ENCODE measurements at regions not wholly inside any gene's neighbourhood (a gene's known extent, or its start where the extent isn't known, plus 50 kb on each side); places are given as distances from the start of the nearest gene placed in this dataset.
"Not testable (repeated sequence)": the region's sequence is repeated elsewhere in the genome, so short reads cannot be mapped to it uniquely, and the experiment has no call there.

DNA sequence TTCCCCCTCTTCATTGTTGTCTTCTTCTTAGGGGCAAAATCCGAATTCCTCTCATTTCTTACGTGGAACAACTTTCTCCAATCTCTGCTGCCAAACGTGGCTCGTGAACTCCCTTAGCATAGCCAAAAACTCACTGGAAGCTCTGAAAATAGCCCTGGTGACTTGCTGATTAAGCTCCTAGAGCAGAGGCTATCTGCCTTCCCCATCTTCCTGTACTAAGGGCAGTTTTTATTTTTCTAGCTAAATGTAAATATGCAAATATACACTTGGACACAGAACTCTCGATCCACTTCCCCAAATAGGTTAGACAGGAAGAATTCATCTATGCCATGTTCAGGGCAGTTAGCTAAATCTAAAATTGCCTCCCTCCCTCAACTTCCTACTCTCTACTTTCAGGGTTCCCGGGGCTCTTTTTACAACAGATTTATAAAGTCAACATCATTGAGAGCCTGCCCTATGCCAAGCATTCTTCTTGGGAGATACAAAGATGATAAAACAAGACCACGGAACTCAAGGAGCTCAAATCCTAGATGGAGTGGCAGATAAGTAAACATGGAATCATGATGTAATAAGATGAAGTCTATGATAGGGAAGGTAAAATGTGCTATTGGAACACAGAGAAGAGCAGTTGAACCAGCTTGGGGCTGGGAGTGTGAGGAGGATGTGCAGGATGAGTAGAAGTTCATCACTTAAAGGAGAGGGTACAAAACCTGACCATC lies 59.4 kb upstream of the FMOD start:
- Histone ChIP-seq H3K4me1 (ENCODE audit: control insufficient read depth in 3 of 3, insufficient read depth in 3 of 3, low read length in 3 of 3) (peaks cover 11 to 23% (median 14%) of the 10 kb centered on the region in 3 donors), H3K36me3 (ENCODE audit: control insufficient read depth in 3 of 3, insufficient read depth in 3 of 3, low read length in 3 of 3) (no peaks in the 10 kb centered on the region), H3K9me3 (ENCODE audit: control insufficient read depth in 3 of 3, low read length in 3 of 3) (no peaks in the 10 kb centered on the region), H3K9ac (ENCODE audit: low read depth in 1 of 3, low read length in 3 of 3) (peak overlapping the region in 1 of 3 donors; percentile 24), H3K27ac (ENCODE audit: low read depth, low read length) (no peak overlapping the region), H3K4me3 (ENCODE audit: low read length in 3 of 3) (no peak overlapping the region), H3K27me3 (ENCODE audit: control insufficient read depth in 3 of 3, insufficient read depth in 3 of 3, low read length in 3 of 3) (peaks cover 0 to 3% (median 0%) of the 10 kb centered on the region in 3 donors)

DNA sequence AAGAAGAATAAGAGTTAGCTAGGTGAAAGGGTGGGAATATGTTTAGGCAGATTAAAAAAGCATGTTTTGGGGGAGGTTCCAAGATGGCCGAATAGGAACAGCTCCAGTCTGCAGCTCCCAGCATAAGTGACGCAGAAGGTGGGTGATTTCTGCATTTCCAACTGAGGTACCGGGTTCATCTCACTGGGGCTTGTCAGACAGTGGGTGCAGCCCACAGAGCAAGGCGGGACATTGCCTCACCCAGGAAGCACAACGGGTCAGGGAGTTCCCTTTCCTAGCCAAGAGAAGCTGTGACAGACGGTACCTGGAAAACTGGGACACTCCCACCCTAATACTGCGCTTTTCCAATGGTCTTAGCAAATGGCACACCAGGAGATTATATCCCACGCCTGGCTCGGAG lies 60.5 kb upstream of the FMOD start:
- not testable (repeated sequence) for H3K27me3 ChIP-seq (ENCODE audit: control insufficient read depth in 3 of 3, insufficient read depth in 3 of 3, low read length in 3 of 3); H3K9ac ChIP-seq (ENCODE audit: low read depth in 1 of 3, low read length in 3 of 3); H3K4me3 ChIP-seq (ENCODE audit: low read length in 3 of 3); H3K27ac ChIP-seq (ENCODE audit: low read depth, low read length); H3K36me3 ChIP-seq (ENCODE audit: control insufficient read depth in 3 of 3, insufficient read depth in 3 of 3, low read length in 3 of 3); H3K9me3 ChIP-seq (ENCODE audit: control insufficient read depth in 3 of 3, low read length in 3 of 3)
- H3K4me1 ChIP-seq (ENCODE audit: control insufficient read depth in 3 of 3, insufficient read depth in 3 of 3, low read length in 3 of 3): peaks cover 11 to 17% (median 14%) of the 10 kb centered on the region in 3 donors

DNA sequence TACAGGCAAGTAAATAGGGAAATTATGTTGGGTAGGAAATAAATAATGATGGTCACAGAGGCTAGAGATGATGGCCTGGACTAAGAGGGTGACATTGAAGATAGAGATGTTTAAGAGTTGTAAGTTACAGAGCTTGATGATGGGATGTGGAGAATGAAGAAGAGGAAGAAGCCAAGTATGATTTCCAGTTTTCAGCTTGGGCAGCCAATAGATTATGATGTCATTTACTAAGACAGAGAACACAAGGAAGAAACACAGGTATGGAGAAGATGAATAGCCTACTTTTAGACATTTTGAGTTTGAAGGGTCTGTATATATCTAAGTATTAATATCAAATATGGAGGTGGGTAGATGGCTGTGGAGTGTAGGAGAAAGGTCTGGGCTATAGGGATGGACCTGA lies 56.0 kb upstream of the PRELP start:
- Histone ChIP-seq H3K27me3 (ENCODE audit: control insufficient read depth in 3 of 3, insufficient read depth in 3 of 3, low read length in 3 of 3) (no peaks in the 10 kb centered on the region), H3K27ac (ENCODE audit: low read depth, low read length) (no peak overlapping the region), H3K36me3 (ENCODE audit: control insufficient read depth in 3 of 3, insufficient read depth in 3 of 3, low read length in 3 of 3) (no peaks in the 10 kb centered on the region), H3K9me3 (ENCODE audit: control insufficient read depth in 3 of 3, low read length in 3 of 3) (no peaks in the 10 kb centered on the region), H3K4me3 (ENCODE audit: low read length in 3 of 3) (no peak overlapping the region), H3K4me1 (ENCODE audit: control insufficient read depth in 3 of 3, insufficient read depth in 3 of 3, low read length in 3 of 3) (no peaks in the 10 kb centered on the region), H3K9ac (ENCODE audit: low read depth in 1 of 3, low read length in 3 of 3) (no peak overlapping the region)

DNA sequence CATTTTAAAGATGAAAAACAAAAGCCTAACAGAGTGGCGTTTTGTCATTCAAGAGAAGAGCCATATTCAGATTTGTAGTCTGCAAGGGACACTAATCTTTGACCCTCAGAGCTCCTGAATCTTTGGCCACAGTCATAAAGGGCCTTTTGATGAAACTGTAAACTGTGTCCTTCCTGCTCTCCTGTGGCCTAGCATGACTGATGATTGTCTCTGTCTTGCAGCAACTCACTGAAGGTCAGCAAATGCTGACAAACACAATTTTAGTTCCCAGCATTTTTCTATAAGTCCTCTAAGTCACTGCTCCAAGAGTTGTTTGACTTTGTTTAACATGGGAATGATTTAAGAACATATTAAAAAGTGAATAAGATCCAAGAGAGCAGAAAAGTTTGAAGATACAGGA lies 55.3 kb upstream of the PRELP start:
- no peak overlapping the region for H3K4me3 ChIP-seq (ENCODE audit: low read length in 3 of 3)
- H3K9me3 ChIP-seq (ENCODE audit: control insufficient read depth in 3 of 3, low read length in 3 of 3): no peaks in the 10 kb centered on the region
- H3K9ac ChIP-seq (ENCODE audit: low read depth in 1 of 3, low read length in 3 of 3): no peak overlapping the region
- H3K36me3 ChIP-seq (ENCODE audit: control insufficient read depth in 3 of 3, insufficient read depth in 3 of 3, low read length in 3 of 3): no peaks in the 10 kb centered on the region
- H3K4me1 ChIP-seq (ENCODE audit: control insufficient read depth in 3 of 3, insufficient read depth in 3 of 3, low read length in 3 of 3): no peaks in the 10 kb centered on the region
- H3K27ac ChIP-seq (ENCODE audit: low read depth, low read length): no peak overlapping the region
- H3K27me3 ChIP-seq (ENCODE audit: control insufficient read depth in 3 of 3, insufficient read depth in 3 of 3, low read length in 3 of 3): peaks cover 0 to 5% (median 4%) of the 10 kb centered on the region in 3 donors

DNA sequence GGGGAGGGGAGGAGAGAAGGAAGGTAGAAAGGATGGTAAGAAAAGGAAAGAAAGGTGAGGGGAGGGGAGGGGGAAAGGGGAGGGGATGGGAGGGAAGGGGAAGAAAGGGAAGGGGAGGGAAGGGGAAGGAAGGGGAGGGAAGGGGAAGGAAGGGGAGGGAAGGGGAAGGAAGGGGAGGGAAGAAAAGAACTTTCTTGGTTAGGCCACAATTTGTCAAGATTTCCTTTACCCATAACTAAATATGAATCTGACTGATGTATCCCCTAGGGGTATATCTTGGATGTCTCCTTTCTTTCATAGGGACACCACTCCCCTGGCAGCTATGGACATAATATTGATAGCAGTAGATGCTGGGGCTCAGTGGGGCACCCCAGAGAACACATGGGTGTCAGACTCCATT lies 54.4 kb upstream of the PRELP start:
- no peak overlapping the region for H3K4me3 ChIP-seq (ENCODE audit: low read length in 3 of 3)
- no peaks in the 10 kb centered on the region for H3K4me1 ChIP-seq (ENCODE audit: control insufficient read depth in 3 of 3, insufficient read depth in 3 of 3, low read length in 3 of 3)
- H3K36me3 ChIP-seq (ENCODE audit: control insufficient read depth in 3 of 3, insufficient read depth in 3 of 3, low read length in 3 of 3): no peaks in the 10 kb centered on the region
- H3K9me3 ChIP-seq (ENCODE audit: control insufficient read depth in 3 of 3, low read length in 3 of 3): no peaks in the 10 kb centered on the region
- no peak overlapping the region for H3K9ac ChIP-seq (ENCODE audit: low read depth in 1 of 3, low read length in 3 of 3)
- H3K27me3 ChIP-seq (ENCODE audit: control insufficient read depth in 3 of 3, insufficient read depth in 3 of 3, low read length in 3 of 3): peaks cover under 1 to 10% (median 8%) of the 10 kb centered on the region in 3 donors
- no peak overlapping the region for H3K27ac ChIP-seq (ENCODE audit: low read depth, low read length)

DNA sequence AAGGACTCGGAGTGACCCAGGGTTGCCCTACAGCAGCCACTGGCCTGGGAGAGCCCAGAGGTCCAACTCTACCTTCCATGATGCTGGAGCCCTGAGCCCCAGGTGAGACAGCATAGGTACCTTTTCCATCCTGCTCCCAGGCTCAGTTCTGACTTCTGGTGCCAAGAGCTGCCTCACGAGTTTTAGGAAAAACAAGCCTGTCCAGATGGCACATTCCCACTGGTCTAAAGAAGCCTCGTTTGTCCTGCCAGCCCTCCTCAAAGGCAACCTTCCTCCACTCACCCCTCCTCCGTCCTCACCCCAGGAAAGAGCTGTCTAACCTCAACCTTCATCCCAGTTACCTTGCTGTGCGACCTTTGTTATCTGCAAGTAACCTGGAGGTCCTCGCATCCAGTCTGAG lies 53.5 kb upstream of the PRELP start:
- H3K9me3 ChIP-seq (ENCODE audit: control insufficient read depth in 3 of 3, low read length in 3 of 3): no peaks in the 10 kb centered on the region
- no peak overlapping the region for H3K9ac ChIP-seq (ENCODE audit: low read depth in 1 of 3, low read length in 3 of 3)
- no peaks in the 10 kb centered on the region for H3K4me1 ChIP-seq (ENCODE audit: control insufficient read depth in 3 of 3, insufficient read depth in 3 of 3, low read length in 3 of 3)
- H3K4me3 ChIP-seq (ENCODE audit: low read length in 3 of 3): no peak overlapping the region
- H3K27ac ChIP-seq (ENCODE audit: low read depth, low read length): no peak overlapping the region
- no peaks in the 10 kb centered on the region for H3K36me3 ChIP-seq (ENCODE audit: control insufficient read depth in 3 of 3, insufficient read depth in 3 of 3, low read length in 3 of 3)
- peaks cover 3 to 16% (median 12%) of the 10 kb centered on the region in 3 donors for H3K27me3 ChIP-seq (ENCODE audit: control insufficient read depth in 3 of 3, insufficient read depth in 3 of 3, low read length in 3 of 3)

DNA sequence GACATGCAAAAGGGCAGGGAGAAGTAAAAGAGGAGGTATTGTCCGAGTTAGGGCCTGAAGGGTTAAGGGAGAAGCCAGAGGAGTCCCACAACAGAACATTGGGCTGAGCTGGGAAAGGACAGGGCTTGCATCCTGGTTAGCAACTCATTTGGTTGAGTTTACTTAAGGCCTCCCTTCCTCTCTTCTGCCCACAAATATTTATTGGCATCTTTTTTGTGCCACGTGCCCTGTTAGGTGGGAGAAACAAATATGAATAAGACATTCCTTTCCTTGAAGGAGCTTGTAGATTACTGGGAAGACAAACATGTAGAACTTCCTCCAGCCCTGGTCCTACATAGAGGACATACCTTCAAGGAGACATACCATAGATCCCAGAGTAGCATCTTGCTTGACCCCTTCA lies 53.0 kb upstream of the PRELP start:
- no peaks in the 10 kb centered on the region for H3K36me3 ChIP-seq (ENCODE audit: control insufficient read depth in 3 of 3, insufficient read depth in 3 of 3, low read length in 3 of 3)
- no peak overlapping the region for H3K9ac ChIP-seq (ENCODE audit: low read depth in 1 of 3, low read length in 3 of 3)
- H3K9me3 ChIP-seq (ENCODE audit: control insufficient read depth in 3 of 3, low read length in 3 of 3): no peaks in the 10 kb centered on the region
- H3K27me3 ChIP-seq (ENCODE audit: control insufficient read depth in 3 of 3, insufficient read depth in 3 of 3, low read length in 3 of 3): peaks cover 3 to 16% (median 16%) of the 10 kb centered on the region in 3 donors
- H3K4me3 ChIP-seq (ENCODE audit: low read length in 3 of 3): no peak overlapping the region
- H3K27ac ChIP-seq (ENCODE audit: low read depth, low read length): no peak overlapping the region
- H3K4me1 ChIP-seq (ENCODE audit: control insufficient read depth in 3 of 3, insufficient read depth in 3 of 3, low read length in 3 of 3): no peaks in the 10 kb centered on the region

DNA sequence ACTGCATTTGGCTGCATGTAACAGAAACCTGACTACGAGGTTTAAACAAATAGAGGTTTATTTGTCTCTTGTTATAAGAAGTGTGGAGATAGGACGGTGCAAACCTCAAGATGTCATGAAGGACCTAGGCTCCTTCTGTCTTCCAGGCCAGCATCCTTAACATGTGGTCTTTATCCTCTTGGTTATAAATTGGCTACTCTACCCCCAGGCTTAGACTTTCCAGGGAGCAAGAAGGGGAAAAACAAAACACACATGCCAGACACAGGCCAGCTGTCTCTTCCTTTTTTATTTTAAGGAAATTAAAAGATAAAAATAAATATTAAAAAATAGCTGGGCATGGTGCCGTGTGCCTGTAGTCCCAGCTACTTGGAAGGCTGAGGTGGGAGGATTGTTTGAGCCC lies 51.3 kb upstream of the PRELP start:
- Histone ChIP-seq H3K4me1 (ENCODE audit: control insufficient read depth in 3 of 3, insufficient read depth in 3 of 3, low read length in 3 of 3) (no peaks in the 10 kb centered on the region), H3K9me3 (ENCODE audit: control insufficient read depth in 3 of 3, low read length in 3 of 3) (no peaks in the 10 kb centered on the region), H3K27ac (ENCODE audit: low read depth, low read length) (no peak overlapping the region), H3K9ac (ENCODE audit: low read depth in 1 of 3, low read length in 3 of 3) (no peak overlapping the region), H3K36me3 (ENCODE audit: control insufficient read depth in 3 of 3, insufficient read depth in 3 of 3, low read length in 3 of 3) (no peaks in the 10 kb centered on the region), H3K4me3 (ENCODE audit: low read length in 3 of 3) (no peak overlapping the region), H3K27me3 (ENCODE audit: control insufficient read depth in 3 of 3, insufficient read depth in 3 of 3, low read length in 3 of 3) (peaks cover 3 to 22% (median 16%) of the 10 kb centered on the region in 3 donors)

DNA sequence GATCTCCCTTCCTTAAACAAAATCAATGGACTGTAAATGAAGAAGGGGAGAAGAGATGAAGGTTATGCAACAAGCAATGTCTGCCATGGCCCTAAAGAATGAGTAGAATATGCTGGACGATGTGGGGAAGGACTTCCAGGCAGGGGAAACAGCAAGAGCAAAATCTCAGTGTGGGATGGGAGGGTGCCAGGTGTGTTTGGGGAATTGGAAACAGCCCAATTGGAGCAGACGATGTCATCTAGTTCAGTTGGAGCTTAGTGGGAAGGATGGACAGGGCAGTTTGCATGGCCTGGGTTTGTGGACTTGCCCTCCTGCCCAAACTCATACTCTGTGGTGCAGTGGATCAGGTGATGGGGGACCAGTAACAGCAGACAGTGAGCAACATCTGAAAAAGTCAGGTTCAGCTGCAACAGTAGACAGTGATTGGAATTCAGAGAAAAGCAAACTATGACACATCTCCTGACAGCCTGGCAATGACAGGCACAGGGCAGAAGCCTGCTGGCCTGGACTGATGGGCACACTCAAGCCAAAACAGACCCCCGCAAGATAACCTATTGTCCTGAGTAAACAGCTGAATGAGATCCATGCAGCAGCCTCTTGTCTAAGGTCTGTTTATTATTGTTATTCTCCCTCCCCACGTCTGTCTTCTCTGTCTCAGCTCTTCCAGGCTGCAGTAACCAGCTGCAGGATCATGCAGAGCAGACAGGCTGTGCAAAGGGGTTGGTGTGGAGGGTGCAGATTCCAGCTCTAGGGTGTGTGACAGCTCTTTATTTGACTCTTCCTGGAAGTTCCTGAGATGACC lies 50.5 kb upstream of the PRELP start:
- H3K27ac ChIP-seq (ENCODE audit: low read depth, low read length): no peak overlapping the region

DNA sequence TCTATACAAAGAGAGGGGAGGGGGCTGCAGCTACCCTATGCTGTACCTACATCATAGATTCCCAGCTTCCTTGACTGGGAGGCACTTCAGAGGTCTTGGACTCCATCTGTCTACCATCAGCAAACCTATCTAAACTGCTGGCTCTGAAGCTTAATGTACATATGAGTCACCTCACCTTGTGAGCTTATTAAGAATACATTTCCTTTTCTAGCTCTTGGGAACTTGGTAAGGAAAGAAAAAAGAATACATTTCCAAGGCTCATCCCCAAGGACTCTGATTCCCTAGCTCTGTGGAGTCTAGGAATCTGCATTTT lies 50.0 kb upstream of the PRELP start:
- H3K9me3 ChIP-seq (ENCODE audit: control insufficient read depth in 3 of 3, low read length in 3 of 3): no peaks in the 10 kb centered on the region
- H3K36me3 ChIP-seq (ENCODE audit: control insufficient read depth in 3 of 3, insufficient read depth in 3 of 3, low read length in 3 of 3): no peaks in the 10 kb centered on the region
- H3K27me3 ChIP-seq (ENCODE audit: control insufficient read depth in 3 of 3, insufficient read depth in 3 of 3, low read length in 3 of 3): peaks cover 3 to 22% (median 16%) of the 10 kb centered on the region in 3 donors
- H3K4me1 ChIP-seq (ENCODE audit: control insufficient read depth in 3 of 3, insufficient read depth in 3 of 3, low read length in 3 of 3): no peaks in the 10 kb centered on the region
- H3K9ac ChIP-seq (ENCODE audit: low read depth in 1 of 3, low read length in 3 of 3): no peak overlapping the region
- H3K4me3 ChIP-seq (ENCODE audit: low read length in 3 of 3): no peak overlapping the region
- H3K27ac ChIP-seq (ENCODE audit: low read depth, low read length): no peak overlapping the region

More for the DNA sequence above, 50.5 kb upstream of the PRELP start:
- no peaks in the 10 kb centered on the region for H3K36me3 ChIP-seq (ENCODE audit: control insufficient read depth in 3 of 3, insufficient read depth in 3 of 3, low read length in 3 of 3)
- no peak overlapping the region for H3K4me3 ChIP-seq (ENCODE audit: low read length in 3 of 3)
- no peaks in the 10 kb centered on the region for H3K4me1 ChIP-seq (ENCODE audit: control insufficient read depth in 3 of 3, insufficient read depth in 3 of 3, low read length in 3 of 3)
- no peaks in the 10 kb centered on the region for H3K9me3 ChIP-seq (ENCODE audit: control insufficient read depth in 3 of 3, low read length in 3 of 3)
- no peak overlapping the region for H3K9ac ChIP-seq (ENCODE audit: low read depth in 1 of 3, low read length in 3 of 3)
- peaks cover 3 to 22% (median 16%) of the 10 kb centered on the region in 3 donors for H3K27me3 ChIP-seq (ENCODE audit: control insufficient read depth in 3 of 3, insufficient read depth in 3 of 3, low read length in 3 of 3)

Measured in skeletal muscle tissue (tissue), 3 donors.